Fibroblast of lung (primary cell): ENCODE measurements at regions not wholly inside any gene's neighbourhood (a gene's known extent, or its start where the extent isn't known, plus 50 kb on each side); places are given as distances from the start of the nearest gene placed in this dataset.

ENCODE experiments used
- DNase-seq, 2 donors: peaks; one replicate each; pipeline versions ENCODE4 v3.0.0 to v3.0.0-alpha.2; 2010; ENCODE audit warnings: low read depth in 2 of 2
- H2AFZ ChIP-seq: 2 replicates; pipeline ENCODE4 v1.5.1; 2012; ENCODE audit warnings: low read length, control low read depth, inconsistent platforms
- H3K27ac ChIP-seq: 2 replicates; pipeline ENCODE4 v1.5.1; 2011; ENCODE audit warnings: low read length, control low read depth; ENCODE audit not compliant: insufficient read depth
- H3K27me3 ChIP-seq: 2 replicates; pipeline ENCODE4 v1.5.1; 2011; ENCODE audit warnings: mild to moderate bottlenecking, low read length; ENCODE audit not compliant: control insufficient read depth, insufficient read depth
- H3K36me3 ChIP-seq: 2 replicates; pipeline ENCODE4 v1.5.1; 2011; ENCODE audit warnings: low read length; ENCODE audit not compliant: control insufficient read depth, insufficient read depth
- H3K4me1 ChIP-seq: 2 replicates; pipeline ENCODE4 v1.5.1; 2011; ENCODE audit warnings: low read length; ENCODE audit not compliant: control insufficient read depth, insufficient read depth; ENCODE audit errors: extremely low read depth
- H3K4me2 ChIP-seq: 2 replicates; pipeline ENCODE4 v1.5.1; 2011; ENCODE audit warnings: low read length, control low read depth; ENCODE audit not compliant: insufficient read depth; ENCODE audit errors: extremely low read depth
- H3K4me3 ChIP-seq, 4 experiments: fragments of 200-600 bp in 1 of 4; sonication (generic) in 1 of 4; replicated peaks in 1 of 4; 2 replicates each; pipeline ENCODE4 v1.5.1; 2011 to 2016; ENCODE audit warnings: low read length in 4 of 4, low read depth in 3 of 4, mild to moderate bottlenecking in 3 of 4, control low read depth in 2 of 4, inconsistent platforms in 1 of 4, mixed read lengths in 1 of 4; ENCODE audit not compliant: insufficient read depth in 1 of 4; ENCODE audit errors: control extremely low read depth in 1 of 4
- H3K79me2 ChIP-seq: 2 replicates; pipeline ENCODE4 v1.5.1; 2012; ENCODE audit warnings: mild to moderate bottlenecking, low read length, inconsistent platforms; ENCODE audit not compliant: control insufficient read depth, insufficient read depth
- H3K9ac ChIP-seq: 2 replicates; pipeline ENCODE4 v1.5.1; 2011; ENCODE audit warnings: mild to moderate bottlenecking, low read length, control low read depth; ENCODE audit not compliant: insufficient read depth
- H3K9me3 ChIP-seq: 2 replicates; pipeline ENCODE4 v1.5.1; 2012; ENCODE audit warnings: low read depth, low read length; ENCODE audit not compliant: control insufficient read depth, insufficient read depth
- H4K20me1 ChIP-seq: 2 replicates; pipeline ENCODE4 v1.5.1; 2011; ENCODE audit warnings: low read length; ENCODE audit not compliant: control insufficient read depth, insufficient read depth; ENCODE audit errors: extremely low read depth
- CTCF ChIP-seq, 2 donors: IDR thresholded peaks in 1 of 2; conservative IDR thresholded peaks in 1 of 2; 1 replicate in 1 of 2; 2 replicates in 1 of 2; pipeline ENCODE4 v1.5.1; 2011 to 2012; ENCODE audit warnings: low read length in 2 of 2, control low read depth in 1 of 2, inconsistent platforms in 1 of 2, low read depth in 1 of 2, mild to moderate bottlenecking in 1 of 2
- EZH2 ChIP-seq: IDR thresholded peaks from 2 replicates; pipeline ENCODE4 v1.5.1; 2012; ENCODE audit warnings: low read length, control low read depth, mild to moderate bottlenecking; ENCODE audit errors: missing control alignments

GRCh38 chr6:122198922-122199321 is 200.5 kb upstream of the HSF2 start:
- no peak overlapping the region for H3K4me3 ChIP-seq
- DNase-seq: no peak
- no peaks in the 10 kb centered on the region for H3K9me3 ChIP-seq
- no peaks in the 10 kb centered on the region for H3K36me3 ChIP-seq
- no peak overlapping the region for H3K27ac ChIP-seq
- no peak overlapping the region for H3K4me2 ChIP-seq
- H4K20me1 ChIP-seq: no peaks in the 10 kb centered on the region
- TF ChIP-seq EZH2 (no peak), CTCF (conservative IDR thresholded peaks at IDR 0.05 in 1 of 2, IDR thresholded peaks at IDR 0.05 in 1 of 2; ENCODE audit: low read depth in 1 of 2, low read length in 2 of 2) (no peak)
- no peaks in the 10 kb centered on the region for H3K79me2 ChIP-seq
- no peak overlapping the region for H2AFZ ChIP-seq
- no peaks in the 10 kb centered on the region for H3K27me3 ChIP-seq
- H3K9ac ChIP-seq: no peak overlapping the region
- no peaks in the 10 kb centered on the region for H3K4me1 ChIP-seq

GRCh38 chr6:122200440-122200839 is 199.0 kb upstream of the HSF2 start:
- Histone ChIP-seq H3K4me1 (no peaks in the 10 kb centered on the region), H3K4me3 (no peak overlapping the region), H3K79me2 (no peaks in the 10 kb centered on the region), H3K27me3 (no peaks in the 10 kb centered on the region), H2AFZ (no peak overlapping the region), H3K9ac (no peak overlapping the region), H3K4me2 (no peak overlapping the region), H3K36me3 (no peaks in the 10 kb centered on the region), H4K20me1 (no peaks in the 10 kb centered on the region), H3K9me3 (no peaks in the 10 kb centered on the region), H3K27ac (no peak overlapping the region)
- TF ChIP-seq CTCF (conservative IDR thresholded peaks at IDR 0.05 in 1 of 2, IDR thresholded peaks at IDR 0.05 in 1 of 2; ENCODE audit: low read depth in 1 of 2, low read length in 2 of 2): no peak
- no peak for TF ChIP-seq EZH2
- DNase-seq: peak; percentile 12 to 43

GRCh38 chr6:122202576-122203137 is 196.8 kb upstream of the HSF2 start:
- no peak for TF ChIP-seq EZH2
- TF ChIP-seq CTCF (conservative IDR thresholded peaks at IDR 0.05 in 1 of 2, IDR thresholded peaks at IDR 0.05 in 1 of 2; ENCODE audit: low read depth in 1 of 2, low read length in 2 of 2): no peak
- Histone ChIP-seq H3K9ac (no peak overlapping the region), H3K4me2 (no peak overlapping the region), H3K4me1 (no peaks in the 10 kb centered on the region), H3K36me3 (no peaks in the 10 kb centered on the region), H3K79me2 (no peaks in the 10 kb centered on the region), H3K9me3 (no peaks in the 10 kb centered on the region), H3K27ac (no peak overlapping the region), H3K27me3 (no peaks in the 10 kb centered on the region), H2AFZ (no peak overlapping the region), H4K20me1 (no peaks in the 10 kb centered on the region), H3K4me3 (no peak overlapping the region)
- DNase-seq: peak in 1 of 2 donors; percentile 8
